ENCODE measurements at regions not wholly inside any gene's neighbourhood (a gene's known extent, or its start where the extent isn't known, plus 50 kb on each side); places are given as distances from the start of the nearest gene placed in this dataset.
"Not testable (repeated sequence)": the region's sequence is repeated elsewhere in the genome, so short reads cannot be mapped to it uniquely, and the experiment has no call there.

- DNase-seq (ENCODE audit: low read depth, low spot score), result no peak
- H3K4me1 ChIP-seq (ENCODE audit: insufficient read depth, insufficient read length), result no peaks in the 10 kb centered on the region
- H3K4me3 ChIP-seq (ENCODE audit: insufficient read length, low read depth), result no peak overlapping the region
- no peaks in the 10 kb centered on the region for H3K9me3 ChIP-seq (ENCODE audit: insufficient read depth, low read length)
- H3K27me3 ChIP-seq (ENCODE audit: insufficient read depth, insufficient read length), result no peaks in the 10 kb centered on the region
- no peak overlapping the region for H3K9ac ChIP-seq (ENCODE audit: insufficient read length, low read depth)
- H3K36me3 ChIP-seq (ENCODE audit: insufficient read depth, insufficient read length, low read length), result no peaks in the 10 kb centered on the region
- TF ChIP-seq YY1 (IDR thresholded peaks at IDR 0.05; ENCODE audit: insufficient read depth, insufficient read length) (no peak), ZNF274 (IDR thresholded peaks at IDR 0.05; ENCODE audit: low read depth, low read length) (no peak), SUZ12 (IDR thresholded peaks at IDR 0.05; ENCODE audit: extremely low read depth, insufficient read depth, insufficient read length) (no peak)
These were observed 805.4 kb downstream of the TRIB2 start for GRCh38 chr2:13522096-13522495.

- DNase-seq (ENCODE audit: low read depth, low spot score), result no peak
- Histone ChIP-seq H3K4me3 (ENCODE audit: insufficient read length, low read depth) (no peak overlapping the region), H3K9me3 (ENCODE audit: insufficient read depth, low read length) (no peaks in the 10 kb centered on the region), H3K9ac (ENCODE audit: insufficient read length, low read depth) (no peak overlapping the region), H3K4me1 (ENCODE audit: insufficient read depth, insufficient read length) (no peaks in the 10 kb centered on the region), H3K27me3 (ENCODE audit: insufficient read depth, insufficient read length) (no peaks in the 10 kb centered on the region), H3K36me3 (ENCODE audit: insufficient read depth, insufficient read length, low read length) (no peaks in the 10 kb centered on the region)
- TF ChIP-seq SUZ12 (IDR thresholded peaks at IDR 0.05; ENCODE audit: extremely low read depth, insufficient read depth, insufficient read length) (no peak), YY1 (IDR thresholded peaks at IDR 0.05; ENCODE audit: insufficient read depth, insufficient read length) (no peak), ZNF274 (IDR thresholded peaks at IDR 0.05; ENCODE audit: low read depth, low read length) (no peak)
These were observed 806.4 kb downstream of the TRIB2 start for GRCh38 chr2:13522917-13523821.

DNA sequence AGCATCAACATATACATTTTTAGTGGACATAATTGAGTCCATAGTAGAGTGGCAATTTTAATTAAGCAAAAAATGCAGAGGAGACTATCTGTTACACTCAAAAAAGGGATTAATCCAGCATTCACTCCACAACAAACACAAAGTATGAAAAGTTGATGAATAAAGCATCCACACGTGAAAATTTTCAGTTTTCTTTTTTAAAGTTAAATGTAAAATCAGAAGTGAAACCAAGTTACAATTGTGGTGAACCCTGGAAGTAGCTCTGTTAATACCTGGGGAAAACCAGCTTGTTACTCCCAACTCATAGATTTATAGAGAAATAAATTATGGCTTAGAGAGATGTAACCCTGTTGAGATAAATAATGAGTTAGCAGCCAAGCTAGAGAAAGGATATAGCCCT, 807.8 kb downstream of the TRIB2 start:
- Histone ChIP-seq H3K27me3 (ENCODE audit: insufficient read depth, insufficient read length) (no peaks in the 10 kb centered on the region), H3K36me3 (ENCODE audit: insufficient read depth, insufficient read length, low read length) (no peaks in the 10 kb centered on the region), H3K9ac (ENCODE audit: insufficient read length, low read depth) (no peak overlapping the region), H3K9me3 (ENCODE audit: insufficient read depth, low read length) (no peaks in the 10 kb centered on the region), H3K4me3 (ENCODE audit: insufficient read length, low read depth) (no peak overlapping the region), H3K4me1 (ENCODE audit: insufficient read depth, insufficient read length) (no peaks in the 10 kb centered on the region)
- TF ChIP-seq YY1 (IDR thresholded peaks at IDR 0.05; ENCODE audit: insufficient read depth, insufficient read length) (no peak), SUZ12 (IDR thresholded peaks at IDR 0.05; ENCODE audit: extremely low read depth, insufficient read depth, insufficient read length) (no peak), ZNF274 (IDR thresholded peaks at IDR 0.05; ENCODE audit: low read depth, low read length) (no peak)
- DNase-seq (ENCODE audit: low read depth, low spot score), result no peak

DNA sequence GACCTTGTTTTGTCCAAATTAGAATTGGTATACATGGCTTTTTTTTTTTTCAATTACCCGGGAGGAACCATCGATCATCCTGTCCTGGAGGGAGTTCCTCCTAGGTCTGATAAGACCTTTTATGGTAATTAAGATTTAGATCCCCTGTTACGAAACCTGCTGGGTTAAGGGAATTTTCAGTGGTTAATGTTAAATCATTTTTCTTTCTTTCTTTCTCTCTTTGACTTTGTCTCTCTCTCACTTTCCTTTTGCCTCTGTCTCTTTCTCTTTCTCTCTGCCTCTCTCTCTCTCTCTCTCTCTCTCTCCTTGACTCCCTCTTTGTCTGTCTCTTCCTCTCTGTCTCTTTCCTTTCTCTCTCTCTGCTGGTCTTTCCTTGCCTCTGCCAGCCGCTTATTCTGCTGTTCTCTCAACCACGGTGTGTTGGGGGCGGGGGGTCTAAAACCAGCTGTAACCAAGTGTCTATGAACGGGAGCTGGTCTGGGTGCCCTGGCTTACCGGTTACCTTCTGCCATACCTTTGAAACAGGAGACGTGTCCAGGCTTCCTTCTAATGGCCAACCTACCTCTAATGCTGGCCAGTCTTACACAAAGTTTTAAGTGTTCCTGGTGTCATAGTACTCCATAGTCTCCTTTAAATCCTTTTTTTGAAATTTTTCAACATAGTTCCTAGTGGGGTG, 815.1 kb downstream of the TRIB2 start:
- not testable (repeated sequence) for H3K9ac ChIP-seq (ENCODE audit: insufficient read length, low read depth); H3K36me3 ChIP-seq (ENCODE audit: insufficient read depth, insufficient read length, low read length); H3K9me3 ChIP-seq (ENCODE audit: insufficient read depth, low read length); H3K27me3 ChIP-seq (ENCODE audit: insufficient read depth, insufficient read length); H3K4me1 ChIP-seq (ENCODE audit: insufficient read depth, insufficient read length); DNase-seq (ENCODE audit: low read depth, low spot score); H3K4me3 ChIP-seq (ENCODE audit: insufficient read length, low read depth)

DNA sequence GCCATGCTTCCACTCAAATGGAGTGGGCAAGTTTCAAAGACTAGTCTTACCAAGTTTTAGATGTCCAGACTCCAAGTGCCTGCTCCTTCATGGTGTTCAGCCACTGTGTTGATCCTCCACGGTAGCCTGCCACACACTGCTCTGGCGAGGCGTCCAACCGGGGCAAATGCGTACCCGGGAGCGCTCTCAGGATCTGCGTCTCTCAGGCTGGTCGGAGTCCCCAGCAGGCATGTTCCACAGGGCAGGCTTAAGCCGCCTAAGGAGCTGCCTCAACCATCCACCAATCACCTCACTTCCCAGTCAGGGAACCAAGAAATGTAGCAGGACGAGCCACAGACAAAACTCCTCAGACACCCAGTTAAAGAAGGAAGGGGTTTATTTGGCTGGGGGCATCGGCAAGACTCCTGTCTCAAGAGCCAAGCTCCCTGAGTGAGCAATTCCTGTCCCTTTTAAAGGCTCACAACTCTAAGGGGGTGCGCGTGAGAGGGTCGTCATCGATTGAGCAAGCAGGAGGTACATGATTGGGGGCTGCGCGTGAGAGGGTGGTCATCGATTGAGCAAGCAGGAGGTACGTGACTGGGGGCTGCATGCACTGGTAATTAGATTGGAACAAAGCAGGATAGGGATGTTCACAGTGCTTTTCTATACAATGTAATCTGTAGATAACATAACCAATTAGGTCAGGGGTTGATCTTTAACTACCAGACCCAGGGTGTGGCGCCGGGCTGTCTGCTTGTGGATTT, 816.2 kb downstream of the TRIB2 start:
- DNase-seq (ENCODE audit: low read depth, low spot score); H3K36me3 ChIP-seq (ENCODE audit: insufficient read depth, insufficient read length, low read length); H3K9me3 ChIP-seq (ENCODE audit: insufficient read depth, low read length); H3K4me1 ChIP-seq (ENCODE audit: insufficient read depth, insufficient read length); H3K4me3 ChIP-seq (ENCODE audit: insufficient read length, low read depth); H3K9ac ChIP-seq (ENCODE audit: insufficient read length, low read depth); H3K27me3 ChIP-seq (ENCODE audit: insufficient read depth, insufficient read length): not testable (repeated sequence)

GRCh38 chr2:13533524-13533922, 816.8 kb downstream of the TRIB2 start:
- Histone ChIP-seq H3K27me3 (ENCODE audit: insufficient read depth, insufficient read length) (no peaks in the 10 kb centered on the region), H3K9me3 (ENCODE audit: insufficient read depth, low read length) (no peaks in the 10 kb centered on the region), H3K4me3 (ENCODE audit: insufficient read length, low read depth) (no peak overlapping the region), H3K4me1 (ENCODE audit: insufficient read depth, insufficient read length) (no peaks in the 10 kb centered on the region), H3K36me3 (ENCODE audit: insufficient read depth, insufficient read length, low read length) (no peaks in the 10 kb centered on the region), H3K9ac (ENCODE audit: insufficient read length, low read depth) (no peak overlapping the region)
- no peak for TF ChIP-seq YY1 (IDR thresholded peaks at IDR 0.05; ENCODE audit: insufficient read depth, insufficient read length)
- DNase-seq (ENCODE audit: low read depth, low spot score), result no peak

DNA sequence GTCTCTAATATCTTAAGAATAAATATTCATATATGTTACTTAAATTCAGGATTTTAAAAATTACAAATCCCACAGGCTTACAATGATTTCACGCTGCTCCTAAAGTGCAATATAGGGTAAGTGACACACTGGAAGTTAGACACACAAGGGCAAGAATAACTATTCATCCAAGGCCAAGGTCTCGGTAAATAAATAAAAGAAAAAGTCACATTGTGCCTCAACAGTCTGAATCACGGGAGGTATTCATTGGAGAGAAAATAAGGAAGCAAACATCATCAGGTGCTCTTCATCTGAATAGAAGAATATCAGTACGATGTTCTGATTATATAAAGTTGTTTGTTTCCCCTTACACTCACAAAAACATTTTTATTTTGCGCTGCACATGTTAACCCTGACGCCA, 820.2 kb downstream of the TRIB2 start:
- no peaks in the 10 kb centered on the region for H3K9me3 ChIP-seq (ENCODE audit: insufficient read depth, low read length)
- H3K36me3 ChIP-seq (ENCODE audit: insufficient read depth, insufficient read length, low read length), result no peaks in the 10 kb centered on the region
- H3K9ac ChIP-seq (ENCODE audit: insufficient read length, low read depth), result no peak overlapping the region
- H3K27me3 ChIP-seq (ENCODE audit: insufficient read depth, insufficient read length), result no peaks in the 10 kb centered on the region
- TF ChIP-seq SUZ12 (IDR thresholded peaks at IDR 0.05; ENCODE audit: extremely low read depth, insufficient read depth, insufficient read length) (no peak), YY1 (IDR thresholded peaks at IDR 0.05; ENCODE audit: insufficient read depth, insufficient read length) (no peak), ZNF274 (IDR thresholded peaks at IDR 0.05; ENCODE audit: low read depth, low read length) (no peak)
- H3K4me1 ChIP-seq (ENCODE audit: insufficient read depth, insufficient read length), result no peaks in the 10 kb centered on the region
- no peak overlapping the region for H3K4me3 ChIP-seq (ENCODE audit: insufficient read length, low read depth)
- DNase-seq (ENCODE audit: low read depth, low spot score), result no peak

All from NT2/D1 (cell line).